ENCODE measurements at regions not wholly inside any gene's neighbourhood (a gene's known extent, or its start where the extent isn't known, plus 50 kb on each side); places are given as distances from the start of the nearest gene placed in this dataset.

DNA sequence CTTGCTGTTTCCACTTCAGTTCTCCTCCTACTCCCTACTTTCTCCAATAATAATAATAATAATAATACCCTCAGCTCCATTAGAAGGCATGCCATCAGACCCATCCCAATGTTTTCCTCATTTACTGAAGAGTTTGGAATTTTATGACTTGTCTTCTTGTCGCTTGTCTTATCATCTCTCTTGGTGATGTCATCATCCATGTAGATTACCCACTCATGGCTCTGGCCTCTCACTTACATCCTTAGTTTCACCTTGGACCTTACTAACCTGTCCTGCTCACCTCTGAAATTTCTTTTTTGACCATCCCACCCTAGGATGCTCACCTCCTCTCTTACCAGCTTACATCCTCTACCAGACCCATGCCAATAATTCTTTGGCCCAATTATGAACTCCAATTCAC, 329.3 kb downstream of the ACTL7B start:
- intact Hi-C loops (cut with DNase I): no loop called here
- WGBS, 3 donors: 93 to 100% (median 96%) methylated on average over 1 of the region's 1 CpG

DNA sequence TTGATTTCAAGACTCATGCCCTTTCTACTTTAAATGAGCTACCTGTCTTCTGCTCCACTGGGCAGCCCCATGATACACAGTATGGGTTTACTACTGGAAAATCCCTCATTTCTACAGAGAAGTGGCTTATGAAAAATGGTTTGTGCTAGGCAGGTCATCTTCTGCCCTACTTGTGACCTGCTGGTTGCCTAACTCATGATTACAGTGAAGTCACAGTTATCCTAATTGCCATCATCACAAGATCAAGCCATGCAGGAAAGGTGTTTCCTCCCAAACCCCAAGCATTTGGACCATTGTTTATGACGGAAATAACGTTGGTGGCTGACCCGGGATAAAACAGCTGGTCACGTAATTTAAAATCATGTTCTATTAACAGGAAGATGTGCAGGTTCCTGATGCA, 330.6 kb downstream of the ACTL7B start:
- WGBS, 3 donors: 66 to 72% (median 67%) methylated on average over 4 of the region's 4 CpGs
- peak in 1 of 4 donors; percentile 33 for ATAC-seq
- intact Hi-C loops (cut with DNase I): no loop called here
- DNase-seq: no peak
- H3K36me3 ChIP-seq (ENCODE audit: insufficient read depth in 1 of 2, low read depth in 1 of 2): no peaks in the 10 kb centered on the region
- H3K9me3 ChIP-seq: no peaks in the 10 kb centered on the region
- H3K4me3 ChIP-seq: no peak overlapping the region
- peak overlapping the region; percentile 54 for H3K27ac ChIP-seq
- no peaks in the 10 kb centered on the region for H3K4me1 ChIP-seq
- H3K27me3 ChIP-seq (ENCODE audit: insufficient read depth in 3 of 3, low read length in 2 of 3): peaks cover 0 to 2% (median 0%) of the 10 kb centered on the region in 3 donors
- no peak for TF ChIP-seq CTCF (IDR thresholded peaks at IDR 0.05)

More for the DNA sequence above, 329.3 kb downstream of the ACTL7B start:
- no peak for TF ChIP-seq CTCF (IDR thresholded peaks at IDR 0.05)
- Histone ChIP-seq H3K4me3 (no peak overlapping the region), H3K4me1 (no peaks in the 10 kb centered on the region), H3K27me3 (ENCODE audit: insufficient read depth in 3 of 3, low read length in 2 of 3) (no peaks in the 10 kb centered on the region), H3K27ac (no peak overlapping the region), H3K9me3 (no peaks in the 10 kb centered on the region), H3K36me3 (ENCODE audit: insufficient read depth in 1 of 2, low read depth in 1 of 2) (no peaks in the 10 kb centered on the region)
- ATAC-seq: no peak
- DNase-seq: no peak

- no peak for TF ChIP-seq CTCF (IDR thresholded peaks at IDR 0.05)
- H3K27me3 ChIP-seq (ENCODE audit: insufficient read depth in 3 of 3, low read length in 2 of 3): peaks cover 0 to 2% (median 0%) of the 10 kb centered on the region in 3 donors
- intact Hi-C loops (cut with DNase I): no loop called here
- no peaks in the 10 kb centered on the region for H3K9me3 ChIP-seq
- H3K27ac ChIP-seq: no peak overlapping the region
- WGBS, 3 donors: 84 to 93% (median 91%) methylated on average over 2 of the region's 2 CpGs
- H3K4me3 ChIP-seq: no peak overlapping the region
- no peaks in the 10 kb centered on the region for H3K36me3 ChIP-seq (ENCODE audit: insufficient read depth in 1 of 2, low read depth in 1 of 2)
- H3K4me1 ChIP-seq: peaks cover 7% of the 10 kb centered on the region
- ATAC-seq (no peak), DNase-seq (no peak)
Observed at GRCh38 chr9:108521063-108521590, 334.7 kb downstream of the ACTL7B start.

- Histone ChIP-seq H3K27ac (no peak overlapping the region), H3K4me3 (no peak overlapping the region), H3K36me3 (ENCODE audit: insufficient read depth in 1 of 2, low read depth in 1 of 2) (no peaks in the 10 kb centered on the region), H3K9me3 (no peaks in the 10 kb centered on the region), H3K27me3 (ENCODE audit: insufficient read depth in 3 of 3, low read length in 2 of 3) (peaks cover 0 to 2% (median 0%) of the 10 kb centered on the region in 3 donors), H3K4me1 (peaks cover 7% of the 10 kb centered on the region)
- WGBS, 3 donors: 86 to 90% (median 88%) methylated on average over 2 of the region's 2 CpGs
- intact Hi-C loops (cut with DNase I): no loop called here
- ATAC-seq: no peak
- no peak for TF ChIP-seq CTCF (IDR thresholded peaks at IDR 0.05)
- DNase-seq: no peak
Observed at GRCh38 chr9:108519437-108519836, 336.3 kb downstream of the ACTL7B start.
